ENCODE measurements at regions not wholly inside any gene's neighbourhood (a gene's known extent, or its start where the extent isn't known, plus 50 kb on each side); places are given as distances from the start of the nearest gene placed in this dataset.

- POLR2A ChIA-PET, result no interaction called here
- H3K27ac ChIP-seq (ENCODE audit: low read depth, low read length), result no peak overlapping the region
- TF ChIP-seq, protein P1, sequence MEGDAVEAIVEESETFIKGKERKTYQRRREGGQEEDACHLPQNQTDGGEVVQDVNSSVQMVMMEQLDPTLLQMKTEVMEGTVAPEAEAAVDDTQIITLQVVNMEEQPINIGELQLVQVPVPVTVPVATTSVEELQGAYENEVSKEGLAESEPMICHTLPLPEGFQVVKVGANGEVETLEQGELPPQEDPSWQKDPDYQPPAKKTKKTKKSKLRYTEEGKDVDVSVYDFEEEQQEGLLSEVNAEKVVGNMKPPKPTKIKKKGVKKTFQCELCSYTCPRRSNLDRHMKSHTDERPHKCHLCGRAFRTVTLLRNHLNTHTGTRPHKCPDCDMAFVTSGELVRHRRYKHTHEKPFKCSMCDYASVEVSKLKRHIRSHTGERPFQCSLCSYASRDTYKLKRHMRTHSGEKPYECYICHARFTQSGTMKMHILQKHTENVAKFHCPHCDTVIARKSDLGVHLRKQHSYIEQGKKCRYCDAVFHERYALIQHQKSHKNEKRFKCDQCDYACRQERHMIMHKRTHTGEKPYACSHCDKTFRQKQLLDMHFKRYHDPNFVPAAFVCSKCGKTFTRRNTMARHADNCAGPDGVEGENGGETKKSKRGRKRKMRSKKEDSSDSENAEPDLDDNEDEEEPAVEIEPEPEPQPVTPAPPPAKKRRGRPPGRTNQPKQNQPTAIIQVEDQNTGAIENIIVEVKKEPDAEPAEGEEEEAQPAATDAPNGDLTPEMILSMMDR (IDR thresholded peaks at IDR 0.05; ENCODE audit: low read depth, low read length), result no peak
- H3K9me3 ChIP-seq (ENCODE audit: control insufficient read depth, insufficient read depth, low read length), result 0 out of 2 replicates have a peak, but pooled peaks cover 4% of the 10 kb centered on the region
- no peak for DNase-seq (ENCODE audit: low read depth, low spot score)
- H3K27me3 ChIP-seq (ENCODE audit: control insufficient read depth, insufficient read depth, low read length), result no peaks in the 10 kb centered on the region
- CTCF ChIA-PET, result no interaction called here
- H3K4me3 ChIP-seq (ENCODE audit: low read depth, low read length), result no peak overlapping the region
Observed at GRCh38 chr17:72534265-72534664, 413.4 kb downstream of the SOX9 start.

- Histone ChIP-seq H3K27ac (ENCODE audit: low read depth, low read length) (no peak overlapping the region), H3K27me3 (ENCODE audit: control insufficient read depth, insufficient read depth, low read length) (no peaks in the 10 kb centered on the region), H3K4me3 (ENCODE audit: low read depth, low read length) (no peak overlapping the region), H3K9me3 (ENCODE audit: control insufficient read depth, insufficient read depth, low read length) (0 out of 2 replicates have a peak, but pooled peaks cover 4% of the 10 kb centered on the region)
- no peak for DNase-seq (ENCODE audit: low read depth, low spot score)
- POLR2A ChIA-PET, result no interaction called here
- CTCF ChIA-PET, result no interaction called here
- TF ChIP-seq, protein P1 (IDR thresholded peaks at IDR 0.05; ENCODE audit: low read depth, low read length), result no peak
Observed at GRCh38 chr17:72534776-72535175, 414.0 kb downstream of the SOX9 start.

DNA sequence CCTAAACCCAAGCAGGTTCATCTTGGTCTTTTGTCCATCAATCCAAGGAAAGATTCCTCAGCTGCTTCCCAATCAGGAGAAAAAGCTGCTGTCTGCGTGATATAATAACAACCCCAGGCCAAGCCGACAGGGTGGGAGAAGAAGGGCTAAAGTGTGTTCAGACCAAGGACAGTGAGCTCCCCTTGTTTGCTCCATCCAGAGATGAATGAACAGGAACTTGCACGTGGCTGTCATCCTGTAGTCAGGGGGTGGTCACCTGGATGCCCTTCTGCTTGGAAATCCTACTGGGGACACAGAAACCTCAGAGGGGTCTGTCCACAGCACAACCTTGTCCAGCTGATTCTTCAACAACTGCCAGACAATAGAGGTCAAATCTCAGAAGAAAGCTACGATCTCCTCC lies 414.5 kb downstream of the SOX9 start:
- H3K27ac ChIP-seq (ENCODE audit: low read depth, low read length), result no peak overlapping the region
- ChIA-PET CTCF (interaction anchor here (1.2 kb wide), 1 partner anchor 25 kb away, joined by 4 read pairs; no protein-coding TSS in a partner anchor), POLR2A (no interaction called here)
- H3K27me3 ChIP-seq (ENCODE audit: control insufficient read depth, insufficient read depth, low read length), result no peaks in the 10 kb centered on the region
- no peak for DNase-seq (ENCODE audit: low read depth, low spot score)
- no peak overlapping the region for H3K4me3 ChIP-seq (ENCODE audit: low read depth, low read length)
- TF ChIP-seq, protein P1 (IDR thresholded peaks at IDR 0.05; ENCODE audit: low read depth, low read length), result no peak
- 0 out of 2 replicates have a peak, but pooled peaks cover 4% of the 10 kb centered on the region for H3K9me3 ChIP-seq (ENCODE audit: control insufficient read depth, insufficient read depth, low read length)

GRCh38 chr17:72535779-72536178 lies 415.0 kb downstream of the SOX9 start:
- ChIA-PET POLR2A (no interaction called here), CTCF (interaction anchor here (1.2 kb wide), 1 partner anchor 24 kb away, joined by 4 read pairs; no protein-coding TSS in a partner anchor)
- TF ChIP-seq, protein P1 (IDR thresholded peaks at IDR 0.05; ENCODE audit: low read depth, low read length), result no peak
- no peak for DNase-seq (ENCODE audit: low read depth, low spot score)
- Histone ChIP-seq H3K27me3 (ENCODE audit: control insufficient read depth, insufficient read depth, low read length) (no peaks in the 10 kb centered on the region), H3K4me3 (ENCODE audit: low read depth, low read length) (no peak overlapping the region), H3K27ac (ENCODE audit: low read depth, low read length) (no peak overlapping the region), H3K9me3 (ENCODE audit: control insufficient read depth, insufficient read depth, low read length) (0 out of 2 replicates have a peak, but pooled peaks cover 4% of the 10 kb centered on the region)

GRCh38 chr17:72536788-72537187 lies 416.0 kb downstream of the SOX9 start:
- no peaks in the 10 kb centered on the region for H3K27me3 ChIP-seq (ENCODE audit: control insufficient read depth, insufficient read depth, low read length)
- no peak overlapping the region for H3K27ac ChIP-seq (ENCODE audit: low read depth, low read length)
- TF ChIP-seq, protein P1 (IDR thresholded peaks at IDR 0.05; ENCODE audit: low read depth, low read length), result no peak
- ChIA-PET CTCF (no interaction called here), POLR2A (no interaction called here)
- DNase-seq (ENCODE audit: low read depth, low spot score), result no peak
- no peak overlapping the region for H3K4me3 ChIP-seq (ENCODE audit: low read depth, low read length)
- H3K9me3 ChIP-seq (ENCODE audit: control insufficient read depth, insufficient read depth, low read length), result peaks cover 8% of the 10 kb centered on the region; the same call in 1 of the 2 replicates
